ENCODE measurements at regions not wholly inside any gene's neighbourhood (a gene's known extent, or its start where the extent isn't known, plus 50 kb on each side); places are given as distances from the start of the nearest gene placed in this dataset.

DNA sequence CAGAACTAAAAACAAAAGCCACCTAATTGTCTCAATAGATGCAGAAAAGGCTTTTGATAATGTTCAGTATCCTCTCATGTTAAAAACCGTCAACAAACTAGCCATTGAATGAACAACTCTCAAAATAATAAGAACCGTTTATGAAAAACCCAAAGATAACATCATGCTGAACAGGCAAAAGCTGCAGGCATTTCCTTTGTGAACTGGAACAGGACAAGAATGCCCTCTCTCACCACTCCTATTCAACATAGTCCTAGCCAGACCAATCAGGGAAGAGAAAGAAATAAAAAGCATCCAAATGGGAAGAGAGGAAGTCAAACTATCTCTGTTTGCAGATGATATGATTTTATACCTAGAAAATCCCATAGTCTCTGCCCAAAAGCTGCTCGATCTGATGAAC is 179.6 kb upstream of the EDNRB start:
- Mint-ChIP-seq H3K36me3 (ENCODE audit: low read depth) (peaks cover 3% of the 10 kb centered on the region), H3K4me3 (no peak overlapping the region), H3K27ac (ENCODE audit: unreplicated experiment) (no peak overlapping the region), H3K27me3 (ENCODE audit: low read depth) (no peaks in the 10 kb centered on the region), H3K9me3 (peaks cover 12% of the 10 kb centered on the region), H3K4me1 (peaks cover 5% of the 10 kb centered on the region)
- TF ChIP-seq, protein P1, sequence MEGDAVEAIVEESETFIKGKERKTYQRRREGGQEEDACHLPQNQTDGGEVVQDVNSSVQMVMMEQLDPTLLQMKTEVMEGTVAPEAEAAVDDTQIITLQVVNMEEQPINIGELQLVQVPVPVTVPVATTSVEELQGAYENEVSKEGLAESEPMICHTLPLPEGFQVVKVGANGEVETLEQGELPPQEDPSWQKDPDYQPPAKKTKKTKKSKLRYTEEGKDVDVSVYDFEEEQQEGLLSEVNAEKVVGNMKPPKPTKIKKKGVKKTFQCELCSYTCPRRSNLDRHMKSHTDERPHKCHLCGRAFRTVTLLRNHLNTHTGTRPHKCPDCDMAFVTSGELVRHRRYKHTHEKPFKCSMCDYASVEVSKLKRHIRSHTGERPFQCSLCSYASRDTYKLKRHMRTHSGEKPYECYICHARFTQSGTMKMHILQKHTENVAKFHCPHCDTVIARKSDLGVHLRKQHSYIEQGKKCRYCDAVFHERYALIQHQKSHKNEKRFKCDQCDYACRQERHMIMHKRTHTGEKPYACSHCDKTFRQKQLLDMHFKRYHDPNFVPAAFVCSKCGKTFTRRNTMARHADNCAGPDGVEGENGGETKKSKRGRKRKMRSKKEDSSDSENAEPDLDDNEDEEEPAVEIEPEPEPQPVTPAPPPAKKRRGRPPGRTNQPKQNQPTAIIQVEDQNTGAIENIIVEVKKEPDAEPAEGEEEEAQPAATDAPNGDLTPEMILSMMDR (conservative IDR thresholded peaks at IDR 0.05) = no peak
- no peak for DNase-seq (ENCODE audit: low read depth, low spot score)

GRCh38 chr13:78096221-78096620 is 177.6 kb upstream of the EDNRB start:
- TF ChIP-seq, protein P1 (conservative IDR thresholded peaks at IDR 0.05) = no peak
- no peak overlapping the region for H3K27ac Mint-ChIP-seq (ENCODE audit: unreplicated experiment)
- DNase-seq (ENCODE audit: low read depth, low spot score) = no peak
- H3K9me3 Mint-ChIP-seq = peaks cover 10% of the 10 kb centered on the region
- peaks cover 3% of the 10 kb centered on the region for H3K36me3 Mint-ChIP-seq (ENCODE audit: low read depth)
- no peak overlapping the region for H3K4me3 Mint-ChIP-seq
- H3K4me1 Mint-ChIP-seq = peaks cover 5% of the 10 kb centered on the region
- no peaks in the 10 kb centered on the region for H3K27me3 Mint-ChIP-seq (ENCODE audit: low read depth)

DNA sequence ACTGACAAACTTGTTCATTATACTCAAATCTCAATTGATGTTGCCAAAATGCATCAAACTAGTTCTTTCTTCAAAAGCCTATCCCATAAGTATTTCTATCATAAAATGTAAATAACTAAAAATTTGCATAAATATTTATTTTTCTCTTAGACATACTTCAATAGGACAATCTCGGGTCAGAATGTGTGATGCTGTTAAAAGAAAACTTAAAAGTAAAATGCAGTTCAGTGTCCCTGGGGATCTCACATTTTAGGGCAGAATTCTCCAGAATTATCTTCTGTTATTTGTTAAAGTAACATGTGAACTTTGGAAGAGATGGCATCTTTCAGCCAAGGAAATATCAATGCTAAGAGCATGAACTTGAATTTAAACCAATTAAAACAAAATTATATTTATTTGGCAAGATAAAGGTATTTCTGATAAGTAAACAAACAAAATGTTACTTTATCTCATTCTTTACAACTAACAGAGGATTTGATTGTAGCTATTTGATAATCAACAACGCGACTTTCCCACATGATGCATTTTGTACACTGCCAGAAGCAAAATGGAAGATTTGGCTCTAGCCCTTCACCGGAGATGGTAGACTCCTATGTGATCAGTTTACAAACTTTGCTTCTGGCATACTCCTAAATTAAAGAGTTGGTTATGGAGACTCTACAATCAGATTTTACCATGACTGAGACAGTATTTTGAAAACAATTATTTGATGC is 169.5 kb upstream of the EDNRB start:
- H3K27ac Mint-ChIP-seq (ENCODE audit: unreplicated experiment) = no peak overlapping the region
- H3K36me3 Mint-ChIP-seq (ENCODE audit: low read depth) = peaks cover 6% of the 10 kb centered on the region
- no peak for DNase-seq (ENCODE audit: low read depth, low spot score)
- peaks cover 4% of the 10 kb centered on the region for H3K4me1 Mint-ChIP-seq
- H3K4me3 Mint-ChIP-seq = no peak overlapping the region
- H3K27me3 Mint-ChIP-seq (ENCODE audit: low read depth) = no peaks in the 10 kb centered on the region
- TF ChIP-seq, protein P1 (conservative IDR thresholded peaks at IDR 0.05) = no peak
- H3K9me3 Mint-ChIP-seq = peaks cover 9% of the 10 kb centered on the region

GRCh38 chr13:78085434-78086225 is 167.0 kb upstream of the EDNRB start:
- Mint-ChIP-seq H3K4me3 (no peak overlapping the region), H3K9me3 (peaks cover 21% of the 10 kb centered on the region), H3K36me3 (ENCODE audit: low read depth) (peaks cover 17% of the 10 kb centered on the region), H3K4me1 (peaks cover 4% of the 10 kb centered on the region), H3K27me3 (ENCODE audit: low read depth) (no peaks in the 10 kb centered on the region), H3K27ac (ENCODE audit: unreplicated experiment) (no peak overlapping the region)
- TF ChIP-seq, protein P1 (conservative IDR thresholded peaks at IDR 0.05) = no peak
- DNase-seq (ENCODE audit: low read depth, low spot score) = no peak

DNA sequence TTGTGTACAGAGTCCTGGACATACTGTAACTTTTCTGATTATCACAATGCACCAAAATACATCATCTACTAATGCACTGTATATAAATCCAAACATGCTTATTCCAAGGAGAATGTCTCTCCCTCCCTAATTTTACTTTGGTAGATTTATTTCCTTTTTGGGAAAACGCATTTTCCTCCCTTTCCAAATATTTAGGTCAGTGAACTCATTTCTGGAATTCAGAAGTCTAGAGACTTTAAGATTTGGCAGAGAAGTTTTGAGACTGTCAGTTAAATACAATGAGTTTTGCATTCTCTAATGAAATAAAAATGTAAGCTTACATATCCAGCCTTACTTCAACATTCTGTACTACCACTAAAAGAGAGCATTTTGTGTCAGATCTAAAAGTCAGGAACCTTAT is 165.8 kb upstream of the EDNRB start:
- no peak for DNase-seq (ENCODE audit: low read depth, low spot score)
- Mint-ChIP-seq H3K4me3 (no peak overlapping the region), H3K27me3 (ENCODE audit: low read depth) (no peaks in the 10 kb centered on the region), H3K27ac (ENCODE audit: unreplicated experiment) (no peak overlapping the region), H3K36me3 (ENCODE audit: low read depth) (peaks cover 22% of the 10 kb centered on the region), H3K4me1 (peaks cover 4% of the 10 kb centered on the region), H3K9me3 (peaks cover 26% of the 10 kb centered on the region)
- TF ChIP-seq, protein P1 (conservative IDR thresholded peaks at IDR 0.05) = no peak

Measured in neural crest cell (in vitro differentiated cells).